ENCODE measurements at regions not wholly inside any gene's neighbourhood (a gene's known extent, or its start where the extent isn't known, plus 50 kb on each side); places are given as distances from the start of the nearest gene placed in this dataset.
"Not testable (repeated sequence)": the region's sequence is repeated elsewhere in the genome, so short reads cannot be mapped to it uniquely, and the experiment has no call there.

DNA sequence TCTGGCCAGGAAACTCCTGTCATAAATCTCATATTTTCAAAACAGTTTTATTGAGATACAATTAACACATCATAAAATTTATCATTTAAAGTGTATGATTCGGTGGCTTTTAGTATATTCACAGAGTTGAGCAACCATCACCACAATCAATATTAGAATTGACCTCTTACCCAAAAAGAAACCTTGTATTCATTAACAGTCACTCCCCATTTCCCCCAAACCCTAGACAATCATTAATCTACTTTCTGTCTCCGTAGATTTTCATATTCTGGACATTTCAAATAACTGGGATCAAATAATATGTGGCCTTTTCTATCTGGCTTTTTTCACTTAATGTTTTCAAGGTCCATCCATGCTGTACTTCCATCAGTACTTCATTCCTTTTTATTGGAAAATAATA, 145.7 kb upstream of the RORA start:
- H3K36me3 Mint-ChIP-seq (ENCODE audit: low read depth): no peaks in the 10 kb centered on the region
- Histone ChIP-seq H3K4me1 (ENCODE audit: control insufficient read depth, insufficient read depth, low read length) (no peaks in the 10 kb centered on the region), H3K27me3 (ENCODE audit: control insufficient read depth, insufficient read depth, low read length, poor library complexity, severe bottlenecking) (no peaks in the 10 kb centered on the region), H3K9ac (ENCODE audit: extremely low read depth, low read length, poor library complexity, severe bottlenecking) (no peak overlapping the region), H3K36me3 (ENCODE audit: control insufficient read depth, insufficient read depth, low read length) (no peaks in the 10 kb centered on the region), H3K27ac (ENCODE audit: low read depth, low read length) (no peak overlapping the region), H3K4me3 (ENCODE audit: low read length) (no peak overlapping the region), H3K9me3 (ENCODE audit: control insufficient read depth, low read length) (no peaks in the 10 kb centered on the region)
- no peak overlapping the region for H3K27ac Mint-ChIP-seq
- TF ChIP-seq, protein P1, sequence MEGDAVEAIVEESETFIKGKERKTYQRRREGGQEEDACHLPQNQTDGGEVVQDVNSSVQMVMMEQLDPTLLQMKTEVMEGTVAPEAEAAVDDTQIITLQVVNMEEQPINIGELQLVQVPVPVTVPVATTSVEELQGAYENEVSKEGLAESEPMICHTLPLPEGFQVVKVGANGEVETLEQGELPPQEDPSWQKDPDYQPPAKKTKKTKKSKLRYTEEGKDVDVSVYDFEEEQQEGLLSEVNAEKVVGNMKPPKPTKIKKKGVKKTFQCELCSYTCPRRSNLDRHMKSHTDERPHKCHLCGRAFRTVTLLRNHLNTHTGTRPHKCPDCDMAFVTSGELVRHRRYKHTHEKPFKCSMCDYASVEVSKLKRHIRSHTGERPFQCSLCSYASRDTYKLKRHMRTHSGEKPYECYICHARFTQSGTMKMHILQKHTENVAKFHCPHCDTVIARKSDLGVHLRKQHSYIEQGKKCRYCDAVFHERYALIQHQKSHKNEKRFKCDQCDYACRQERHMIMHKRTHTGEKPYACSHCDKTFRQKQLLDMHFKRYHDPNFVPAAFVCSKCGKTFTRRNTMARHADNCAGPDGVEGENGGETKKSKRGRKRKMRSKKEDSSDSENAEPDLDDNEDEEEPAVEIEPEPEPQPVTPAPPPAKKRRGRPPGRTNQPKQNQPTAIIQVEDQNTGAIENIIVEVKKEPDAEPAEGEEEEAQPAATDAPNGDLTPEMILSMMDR (conservative IDR thresholded peaks at IDR 0.05): no peak
- H3K27me3 Mint-ChIP-seq (ENCODE audit: insufficient read depth): peaks cover 3% of the 10 kb centered on the region
- no peak overlapping the region for H3K4me3 Mint-ChIP-seq
- WGBS, 2 experiments (ENCODE audit: insufficient coverage in 1 of 2, insufficient read length in 1 of 2): 92 to 100% methylated on average over 2 of the region's 2 CpGs
- H3K4me1 Mint-ChIP-seq: no peaks in the 10 kb centered on the region
- H3K9me3 Mint-ChIP-seq: no peaks in the 10 kb centered on the region
- no peak for DNase-seq

DNA sequence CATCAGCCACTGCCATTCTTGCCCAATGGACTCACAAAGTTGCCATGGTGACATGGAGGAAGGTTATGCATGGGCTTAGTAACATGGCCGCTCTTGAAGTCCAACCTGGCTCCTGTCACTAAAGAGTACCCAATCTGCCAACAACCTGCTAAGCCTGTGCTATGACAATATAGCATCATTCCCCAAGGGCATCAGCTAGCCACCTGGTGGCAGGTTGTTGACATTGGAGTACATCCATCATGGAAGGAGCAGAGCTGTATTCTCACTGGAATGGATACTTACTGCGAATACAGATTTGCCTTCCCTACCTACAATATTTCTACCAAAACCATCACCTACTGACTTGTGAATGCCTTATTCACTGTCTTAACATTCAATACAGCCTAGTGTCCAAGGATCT, 138.9 kb upstream of the RORA start:
- no peaks in the 10 kb centered on the region for H3K36me3 ChIP-seq (ENCODE audit: control insufficient read depth, insufficient read depth, low read length)
- H3K9me3 Mint-ChIP-seq: peaks cover 7% of the 10 kb centered on the region
- H3K36me3 Mint-ChIP-seq (ENCODE audit: low read depth): no peaks in the 10 kb centered on the region
- H3K9me3 ChIP-seq (ENCODE audit: control insufficient read depth, low read length): no peaks in the 10 kb centered on the region
- H3K27me3 ChIP-seq (ENCODE audit: control insufficient read depth, insufficient read depth, low read length, poor library complexity, severe bottlenecking): no peaks in the 10 kb centered on the region
- TF ChIP-seq, protein P1 (conservative IDR thresholded peaks at IDR 0.05): peak; percentile 69
- peaks cover 7% of the 10 kb centered on the region for H3K27me3 Mint-ChIP-seq (ENCODE audit: insufficient read depth)
- no peak overlapping the region for H3K4me3 Mint-ChIP-seq
- H3K4me1 ChIP-seq (ENCODE audit: control insufficient read depth, insufficient read depth, low read length): no peaks in the 10 kb centered on the region
- H3K4me1 Mint-ChIP-seq: peaks cover 16% of the 10 kb centered on the region
- no peak overlapping the region for H3K9ac ChIP-seq (ENCODE audit: extremely low read depth, low read length, poor library complexity, severe bottlenecking)
- peak; percentile 68 for DNase-seq
- no peak overlapping the region for H3K27ac ChIP-seq (ENCODE audit: low read depth, low read length)
- 93 to 100% methylated on average over 2 of the region's 2 CpGs for WGBS, 2 experiments (ENCODE audit: insufficient coverage in 1 of 2, insufficient read length in 1 of 2)
- H3K4me3 ChIP-seq (ENCODE audit: low read length): no peak overlapping the region
- H3K27ac Mint-ChIP-seq: no peak overlapping the region

DNA sequence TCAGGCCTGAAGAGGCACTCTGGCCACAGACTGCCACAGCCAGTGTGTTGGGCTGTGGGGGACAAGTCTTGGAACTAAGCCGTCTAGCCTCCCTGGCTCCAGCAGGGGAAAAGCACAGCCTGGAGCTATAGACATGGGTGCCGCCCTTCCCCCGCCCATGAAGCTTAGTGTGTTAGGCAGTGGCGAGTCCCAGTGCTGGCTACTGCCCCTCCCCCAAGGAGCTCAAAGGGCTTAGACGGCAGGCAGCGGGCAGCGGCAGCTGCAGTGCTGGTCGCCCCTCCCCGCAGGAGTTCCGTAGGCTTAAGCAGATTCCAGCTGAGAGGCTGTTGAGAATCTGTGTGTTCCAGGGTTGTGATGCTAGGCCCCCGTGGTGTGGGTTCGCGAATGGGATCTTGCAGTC, 135.8 kb upstream of the RORA start:
- WGBS, 2 experiments (ENCODE audit: insufficient coverage in 1 of 2, insufficient read length in 1 of 2): 38 to 60% methylated on average over 4 to 13 of the region's 13 CpGs
- Mint-ChIP-seq H3K4me1 (peaks cover 16% of the 10 kb centered on the region), H3K27ac (peak overlapping the region; percentile 43), H3K36me3 (ENCODE audit: low read depth) (peaks cover 2% of the 10 kb centered on the region), H3K27me3 (ENCODE audit: insufficient read depth) (peaks cover 6% of the 10 kb centered on the region), H3K4me3 (peak overlapping the region; percentile 48), H3K9me3 (peaks cover 21% of the 10 kb centered on the region)
- Histone ChIP-seq H3K9ac (ENCODE audit: extremely low read depth, low read length, poor library complexity, severe bottlenecking) (no peak overlapping the region), H3K4me1 (ENCODE audit: control insufficient read depth, insufficient read depth, low read length) (no peaks in the 10 kb centered on the region), H3K27ac (ENCODE audit: low read depth, low read length) (no peak overlapping the region), H3K36me3 (ENCODE audit: control insufficient read depth, insufficient read depth, low read length) (no peaks in the 10 kb centered on the region), H3K9me3 (ENCODE audit: control insufficient read depth, low read length) (no peaks in the 10 kb centered on the region), H3K27me3 (ENCODE audit: control insufficient read depth, insufficient read depth, low read length, poor library complexity, severe bottlenecking) (no peaks in the 10 kb centered on the region), H3K4me3 (ENCODE audit: low read length) (no peak overlapping the region)
- peak; percentile 92 for DNase-seq
- TF ChIP-seq, protein P1 (conservative IDR thresholded peaks at IDR 0.05): no peak

GRCh38 chr15:61362912-61363311, 133.8 kb upstream of the RORA start:
- peaks cover 14% of the 10 kb centered on the region for H3K4me1 Mint-ChIP-seq
- H3K27ac Mint-ChIP-seq; H3K27me3 Mint-ChIP-seq (ENCODE audit: insufficient read depth); H3K27me3 ChIP-seq (ENCODE audit: control insufficient read depth, insufficient read depth, low read length, poor library complexity, severe bottlenecking); H3K9me3 ChIP-seq (ENCODE audit: control insufficient read depth, low read length); H3K9ac ChIP-seq (ENCODE audit: extremely low read depth, low read length, poor library complexity, severe bottlenecking); H3K4me1 ChIP-seq (ENCODE audit: control insufficient read depth, insufficient read depth, low read length); H3K4me3 ChIP-seq (ENCODE audit: low read length); H3K36me3 ChIP-seq (ENCODE audit: control insufficient read depth, insufficient read depth, low read length); H3K36me3 Mint-ChIP-seq (ENCODE audit: low read depth); H3K4me3 Mint-ChIP-seq; H3K27ac ChIP-seq (ENCODE audit: low read depth, low read length); DNase-seq: not testable (repeated sequence)
- peaks cover 25% of the 10 kb centered on the region for H3K9me3 Mint-ChIP-seq

Data from endodermal cell (in vitro differentiated cells).